GM12891 (cell line): ENCODE measurements at regions not wholly inside any gene's neighbourhood (a gene's known extent, or its start where the extent isn't known, plus 50 kb on each side); places are given as distances from the start of the nearest gene placed in this dataset.

Source experiments
- PAX5 ChIP-seq: IDR thresholded peaks from 2 replicates; pipeline ENCODE4 v1.6.1; 2011; ENCODE audit warnings: low read length, moderate library complexity, mild to moderate bottlenecking; ENCODE audit not compliant: insufficient read depth, severe bottlenecking
- POLR2A ChIP-seq: IDR thresholded peaks from 2 replicates; pipeline ENCODE4 v1.6.1; 2011; ENCODE audit warnings: low read depth, low read length, control low read depth
- POLR2AphosphoS5 ChIP-seq: IDR thresholded peaks from 2 replicates; pipeline ENCODE4 v1.6.1; 2011; ENCODE audit warnings: low read depth, low read length, control low read depth
- SPI1 ChIP-seq: IDR thresholded peaks from 2 replicates; pipeline ENCODE4 v1.6.1; 2011; ENCODE audit warnings: low read depth, low read length, control low read depth
- TAF1 ChIP-seq: IDR thresholded peaks from 2 replicates; pipeline ENCODE4 v1.6.1; 2011; ENCODE audit warnings: low read depth, low read length, control low read depth

DNA sequence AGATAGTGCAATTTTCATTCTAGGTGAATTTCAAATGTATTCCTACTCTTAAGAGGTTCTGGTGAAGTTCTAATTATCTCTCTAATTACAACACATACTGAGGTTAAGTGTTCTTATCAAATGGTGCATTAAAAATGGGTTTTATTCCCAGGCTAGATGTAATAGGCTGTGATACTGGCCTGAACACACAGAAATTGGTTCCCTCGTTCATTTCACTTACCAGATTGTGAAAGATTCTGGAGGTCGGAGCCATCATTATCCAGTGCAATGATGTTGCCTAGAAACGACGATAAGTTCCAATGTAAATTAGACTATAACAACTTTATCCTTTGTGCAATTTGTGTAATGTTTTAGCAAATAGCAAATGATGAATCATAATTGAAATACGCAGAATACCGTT is 172.6 kb upstream of the SOX4 start:
- TF ChIP-seq POLR2AphosphoS5 (no peak), TAF1 (no peak), POLR2A (no peak), SPI1 (no peak), PAX5 (no peak)
